ENCODE measurements at regions not wholly inside any gene's neighbourhood (a gene's known extent, or its start where the extent isn't known, plus 50 kb on each side); places are given as distances from the start of the nearest gene placed in this dataset.
"Not testable (repeated sequence)": the region's sequence is repeated elsewhere in the genome, so short reads cannot be mapped to it uniquely, and the experiment has no call there.

DNA sequence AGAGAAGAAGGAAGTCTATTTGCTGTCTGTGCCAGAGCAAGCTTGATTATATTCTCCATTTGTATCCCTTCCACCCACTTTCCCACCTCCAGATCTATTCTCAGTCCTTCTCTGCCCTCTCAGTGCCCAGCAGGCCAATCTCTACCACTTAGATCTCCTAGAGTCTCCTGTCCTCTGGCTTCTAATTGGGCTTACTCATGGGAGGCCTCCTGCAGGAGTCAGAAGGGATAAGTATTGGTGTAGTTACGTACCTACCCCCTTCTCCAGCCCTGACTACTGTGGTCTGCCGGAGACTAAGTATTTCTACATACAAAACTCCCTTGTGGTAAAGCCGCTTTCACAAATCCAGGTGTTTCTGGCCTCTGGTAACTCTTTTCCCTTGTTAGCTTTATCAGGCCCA, 221.2 kb downstream of the PTGER3 start:
- DNase-seq: no peak

DNA sequence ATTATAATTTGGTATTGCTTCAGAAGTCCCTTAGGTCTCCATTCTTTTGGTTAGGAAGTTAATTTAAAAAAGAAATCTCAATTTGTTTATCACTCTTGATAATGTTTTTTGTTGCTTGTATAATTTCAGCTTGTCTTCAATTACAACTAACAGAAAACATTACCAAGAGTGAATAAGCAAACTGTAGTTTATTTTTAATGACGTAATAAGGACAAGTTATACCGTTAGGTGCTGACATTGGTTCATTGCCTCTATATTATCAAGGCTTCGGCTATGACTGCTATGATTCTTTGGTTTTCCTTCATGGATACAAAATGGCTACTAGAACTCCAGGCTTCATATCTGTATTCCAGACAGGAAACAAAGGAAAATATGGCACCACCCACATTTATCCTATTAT, 220.6 kb downstream of the PTGER3 start:
- DNase-seq: no peak

- DNase-seq: no peak
Observed at GRCh38 chr1:70828177-70828576, 219.4 kb downstream of the PTGER3 start.

- not testable (repeated sequence) for DNase-seq
Observed at GRCh38 chr1:70834365-70834764, 213.3 kb downstream of the PTGER3 start.

DNA sequence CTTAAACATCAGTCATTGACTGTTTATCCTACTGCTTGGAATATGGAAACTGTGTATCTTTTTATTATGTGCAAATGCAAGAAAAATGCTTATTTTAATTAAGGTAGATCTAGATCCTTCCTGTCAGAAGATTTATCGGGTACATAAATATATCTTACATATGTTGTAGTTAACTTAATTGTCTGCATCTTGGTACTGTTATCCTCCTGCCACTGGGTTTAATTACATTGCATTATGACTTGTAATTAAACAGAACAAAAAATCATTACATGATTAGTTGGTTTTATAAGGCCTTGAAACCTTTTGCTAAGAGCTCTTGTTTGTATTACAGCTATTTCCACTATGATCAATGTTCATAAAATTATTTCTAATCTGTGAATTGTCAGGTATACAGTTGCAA, 211.2 kb downstream of the PTGER3 start:
- DNase-seq: no peak

DNA sequence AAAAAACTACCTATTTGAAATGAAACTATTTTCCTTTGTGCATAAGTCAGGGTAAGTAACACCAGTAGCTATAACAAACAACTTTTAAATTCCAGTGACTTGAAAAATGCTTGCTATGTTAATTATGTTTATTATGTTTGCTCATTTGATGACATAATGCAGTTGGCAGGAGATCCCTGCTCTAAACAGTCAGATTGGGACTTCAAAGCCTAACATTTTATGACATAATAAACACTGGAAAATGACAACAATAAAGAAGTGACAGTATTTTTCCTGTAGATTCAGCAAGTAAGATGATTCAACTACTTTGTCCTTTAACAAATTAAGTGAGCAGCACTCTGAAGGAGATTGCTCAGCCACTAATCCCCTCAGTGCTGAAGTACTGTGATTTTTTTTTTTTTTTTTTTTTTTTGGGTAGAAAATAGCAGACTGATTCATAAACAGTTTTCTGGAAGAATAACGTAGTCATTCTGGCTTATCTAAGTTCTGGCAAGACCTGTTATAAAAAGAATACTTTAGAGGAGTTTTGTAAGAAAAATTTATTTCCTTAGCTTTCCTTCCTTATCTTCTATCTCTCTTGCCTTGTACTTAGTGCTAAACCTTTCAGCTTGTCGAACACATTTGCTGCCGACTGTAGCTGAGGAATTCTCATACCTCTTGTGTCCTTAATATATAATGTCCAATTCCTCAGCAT, 207.2 kb downstream of the PTGER3 start:
- no peak for DNase-seq

GRCh38 chr1:70842562-70842961, 205.1 kb downstream of the PTGER3 start:
- DNase-seq: no peak

DNA sequence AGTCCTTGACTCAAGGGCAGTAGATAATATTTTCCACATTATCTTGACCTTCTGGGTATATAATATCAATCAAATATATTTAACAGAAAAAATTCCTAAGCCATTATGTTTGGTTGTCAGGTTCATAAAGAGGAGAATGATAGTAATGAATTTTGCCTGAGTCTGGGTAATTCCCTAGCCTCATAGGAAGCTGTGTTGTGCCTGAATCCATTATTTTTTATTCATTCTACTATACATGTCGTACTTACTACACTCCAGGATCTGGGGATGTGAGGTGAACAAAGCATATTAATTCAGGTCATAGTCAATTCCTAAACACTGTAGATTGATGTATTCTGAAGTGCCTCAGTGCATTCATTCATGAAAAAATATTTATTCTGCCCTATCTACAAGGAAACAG, 204.2 kb downstream of the PTGER3 start:
- DNase-seq: no peak

- DNase-seq: no peak
Observed at GRCh38 chr1:70847013-70847412, 200.6 kb downstream of the PTGER3 start.

- DNase-seq: no peak
Observed at GRCh38 chr1:70855203-70855602, 192.4 kb downstream of the PTGER3 start.

DNA sequence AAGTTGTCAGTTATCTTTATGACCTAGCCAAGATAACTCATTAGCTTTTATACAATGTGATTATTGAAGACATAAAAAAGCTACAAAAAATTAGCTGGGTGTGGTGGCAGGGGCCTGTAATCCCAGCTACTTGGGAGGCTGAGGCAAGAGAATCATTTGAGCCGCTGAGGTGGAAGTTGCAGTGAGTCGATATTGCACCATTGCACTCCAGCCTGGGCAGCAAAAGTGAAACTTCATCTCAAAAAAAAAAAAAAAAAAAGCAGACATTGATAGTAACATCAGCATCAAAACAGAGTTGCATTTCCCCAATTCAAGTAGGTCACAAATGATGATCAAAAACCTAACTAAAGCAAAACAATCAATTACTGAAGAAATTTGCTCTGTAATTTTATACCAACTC, 191.4 kb downstream of the PTGER3 start:
- no peak for DNase-seq

DNA sequence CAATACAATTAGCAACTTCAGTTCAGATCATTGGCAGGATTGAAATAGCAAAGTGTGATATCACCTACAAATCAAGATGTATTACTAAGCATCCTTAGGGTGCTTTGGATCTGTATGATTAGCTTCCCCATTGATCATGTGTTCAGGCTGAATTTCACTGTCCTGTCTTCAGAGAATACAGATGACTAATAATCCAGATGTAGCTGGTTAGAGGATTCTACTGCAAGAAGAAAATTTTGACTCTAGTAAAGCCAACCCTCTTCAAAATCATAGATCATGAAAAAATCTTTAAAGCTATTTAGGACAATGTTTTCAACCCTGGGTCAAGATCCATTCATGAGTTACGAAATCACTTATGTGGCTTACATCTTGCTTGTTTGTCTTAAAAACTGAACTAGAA, 184.4 kb downstream of the PTGER3 start:
- DNase-seq: no peak

DNA sequence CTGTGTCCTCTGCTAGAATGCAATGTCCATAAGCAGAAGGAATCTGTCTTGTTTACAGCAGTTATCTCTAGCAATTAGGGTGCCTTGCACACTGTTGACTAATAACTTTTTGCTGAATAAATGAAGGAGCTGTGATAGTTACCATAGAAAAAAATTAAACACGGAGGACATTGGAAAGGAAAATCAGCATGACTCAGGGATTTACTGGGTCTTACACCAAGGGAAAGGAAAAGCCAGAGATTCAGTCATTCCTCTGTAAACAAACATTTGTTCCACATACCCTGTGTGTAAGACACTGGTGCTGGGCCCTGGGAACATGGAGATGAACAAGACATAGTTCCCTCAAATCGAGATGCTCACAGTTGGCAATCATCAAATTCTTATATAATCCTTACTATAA, 183.3 kb downstream of the PTGER3 start:
- DNase-seq: no peak

DNA sequence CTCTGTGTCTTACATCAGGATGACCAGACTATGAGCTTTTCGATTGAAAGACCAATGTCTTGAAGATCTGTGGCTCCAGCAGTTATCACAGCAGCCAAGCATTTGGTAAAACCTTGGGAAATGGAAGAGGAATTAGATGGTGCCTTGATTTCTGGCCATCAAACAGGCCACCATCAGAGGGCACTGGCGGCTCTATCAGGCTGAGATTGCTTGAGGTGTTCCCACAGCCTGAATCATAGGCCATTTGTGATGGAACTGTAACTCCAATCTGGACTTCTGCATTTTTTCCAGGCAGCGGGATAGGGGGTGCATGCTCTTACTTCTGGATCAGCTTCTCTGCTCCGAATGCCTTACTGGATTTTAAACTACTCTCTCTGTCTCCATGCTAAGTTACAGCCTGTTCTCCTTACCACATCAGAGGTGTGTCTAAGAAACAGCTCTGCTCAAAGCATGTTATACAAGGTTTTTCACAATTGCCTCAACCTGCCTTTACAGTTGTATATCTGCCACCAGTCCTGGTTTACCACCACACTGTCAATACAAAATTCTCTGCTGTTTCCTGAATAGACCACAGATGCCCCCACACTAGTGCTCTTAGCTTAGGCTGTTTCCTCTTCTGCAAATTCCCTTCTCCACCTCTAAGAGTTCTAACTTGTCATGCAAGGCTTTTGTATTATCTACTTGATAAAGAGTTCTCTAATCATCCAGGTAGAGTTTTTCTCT, 180.9 kb downstream of the PTGER3 start:
- DNase-seq: no peak

DNA sequence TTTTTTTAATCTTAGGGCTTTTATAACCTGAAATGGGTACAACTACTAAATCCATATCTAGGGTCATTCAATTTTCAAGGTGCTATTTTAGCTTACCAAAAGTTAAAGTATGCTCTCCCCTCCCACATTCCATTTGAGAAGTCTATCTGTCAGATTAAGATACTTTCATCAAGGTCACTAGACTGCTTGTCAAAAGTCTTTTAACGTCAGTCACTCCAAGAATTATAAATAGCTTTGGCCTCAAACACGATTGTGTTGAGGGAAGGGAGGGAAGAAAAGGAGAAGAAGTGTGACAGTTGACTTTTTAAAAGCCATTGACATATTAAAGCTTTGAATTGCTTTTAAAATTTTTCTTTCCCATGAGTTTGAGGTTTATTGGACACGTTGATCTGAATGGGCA, 175.8 kb downstream of the PTGER3 start:
- DNase-seq: no peak

DNA sequence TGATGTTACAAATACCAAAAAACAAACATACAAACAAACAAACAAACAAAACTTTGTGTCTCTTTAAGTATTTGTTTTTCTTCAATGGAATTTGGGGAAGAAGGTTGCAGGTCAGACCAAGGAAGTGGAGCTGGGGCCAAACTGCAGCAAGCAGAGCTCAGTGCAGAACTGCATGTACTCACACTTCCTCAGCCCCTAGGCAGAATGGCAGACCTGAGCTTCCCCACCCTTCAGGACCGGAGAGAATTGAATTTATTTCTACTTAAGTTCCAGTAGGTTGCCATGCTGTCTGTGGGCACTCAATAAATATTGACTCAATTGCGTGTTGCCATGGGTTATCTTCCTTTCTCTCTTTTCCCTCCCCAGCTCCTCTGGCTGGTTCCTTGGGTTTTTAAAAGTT, 173.6 kb downstream of the PTGER3 start:
- DNase-seq: no peak

GRCh38 chr1:70874818-70875217, 172.8 kb downstream of the PTGER3 start:
- DNase-seq: no peak

- DNase-seq: no peak
Observed at GRCh38 chr1:70877343-70877742, 170.3 kb downstream of the PTGER3 start.

- no peak for DNase-seq
Observed at GRCh38 chr1:70887936-70888335, 159.7 kb downstream of the PTGER3 start.

GRCh38 chr1:70888722-70889121, 158.9 kb downstream of the PTGER3 start:
- DNase-seq: no peak

DNA sequence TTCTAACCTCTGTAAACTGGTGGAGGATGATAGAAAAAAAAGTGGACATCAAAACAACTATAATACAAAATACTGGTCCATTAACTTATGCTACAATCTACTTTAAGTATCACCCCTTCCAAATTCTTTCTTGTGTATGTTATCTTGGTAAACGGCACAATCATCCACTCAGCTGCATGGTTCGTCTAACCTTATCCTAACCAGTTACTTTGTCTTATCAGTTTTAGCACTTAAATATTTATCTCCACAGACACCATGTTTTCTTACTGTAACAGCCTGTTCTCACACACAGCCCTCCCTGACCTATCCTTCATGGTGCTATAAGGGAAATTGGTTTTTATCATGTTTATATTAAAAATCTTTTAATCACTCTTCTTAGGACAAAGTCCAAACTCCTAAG, 157.2 kb downstream of the PTGER3 start:
- no peak for DNase-seq

GRCh38 chr1:70891051-70891843, 156.4 kb downstream of the PTGER3 start:
- no peak for DNase-seq

DNA sequence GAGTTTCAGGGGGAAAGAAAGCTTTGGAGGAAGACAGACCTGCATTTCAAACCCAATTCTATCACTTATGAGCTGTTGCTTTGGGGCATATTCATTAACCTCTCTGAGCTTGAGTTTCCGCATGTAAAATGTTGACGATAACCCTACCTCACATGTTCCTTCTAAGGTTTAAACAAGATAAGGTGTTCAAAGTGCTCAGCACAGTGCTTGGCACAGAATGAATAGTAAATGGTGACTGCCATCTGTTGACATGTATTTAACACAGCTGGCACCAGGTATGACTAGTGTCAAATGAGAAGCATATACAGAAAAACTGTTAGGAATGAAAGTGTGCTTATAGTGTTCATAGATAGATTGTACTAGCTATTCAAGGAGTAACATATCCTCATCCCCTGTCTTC, 155.5 kb downstream of the PTGER3 start:
- DNase-seq: no peak

DNA sequence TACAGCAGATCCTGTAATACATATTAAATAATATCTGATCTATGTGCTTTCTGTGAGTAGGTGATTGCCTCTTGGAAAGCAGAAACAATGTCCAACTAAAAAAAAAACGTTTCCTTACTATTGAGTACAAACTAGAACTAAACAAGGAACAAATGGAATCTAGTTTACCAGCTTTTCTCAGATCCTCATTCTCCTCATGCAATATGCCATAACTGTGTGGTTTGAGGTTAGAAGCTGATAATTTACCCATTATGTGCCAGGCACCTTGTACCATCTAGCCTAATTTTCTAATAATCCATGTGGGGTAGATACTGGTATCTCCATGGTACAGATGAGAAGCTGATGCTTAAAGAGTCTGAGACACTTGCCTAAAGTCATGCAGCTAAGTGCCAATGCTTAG, 154.7 kb downstream of the PTGER3 start:
- DNase-seq: no peak
